K562 (cell line): ENCODE measurements at regions not wholly inside any gene's neighbourhood (a gene's known extent, or its start where the extent isn't known, plus 50 kb on each side); places are given as distances from the start of the nearest gene placed in this dataset.
"Not testable (repeated sequence)": the region's sequence is repeated elsewhere in the genome, so short reads cannot be mapped to it uniquely, and the experiment has no call there.

Experiments used
- EGR1 ChIP-seq: fragments of 450-650 bp; conservative IDR thresholded peaks from 2 replicates; pipeline ENCODE4 v1.6.1; 2017; ENCODE audit warnings: mild to moderate bottlenecking
- ETS1 ChIP-seq: conservative IDR thresholded peaks from 2 replicates; pipeline ENCODE4 v1.6.1; 2011; ENCODE audit warnings: low read depth, mild to moderate bottlenecking, low read length; ENCODE audit not compliant: control insufficient read depth
- EZH2 ChIP-seq: IDR thresholded peaks from 2 replicates; pipeline ENCODE4 v1.6.1; 2012; ENCODE audit warnings: low read depth, mild to moderate bottlenecking, inconsistent platforms, low read length, borderline replicate concordance
- MXI1 ChIP-seq: IDR thresholded peaks from 2 replicates; pipeline ENCODE4 v1.6.1; 2011; ENCODE audit warnings: low read depth, mild to moderate bottlenecking, improper control_type of control experiment, low read length
- NR4A1 ChIP-seq, 2 experiments: fragments of 250-450 bp in 1 of 2; fragments of 450-650 bp in 1 of 2; sonication (Bioruptor Pico) in 1 of 2; IDR thresholded peaks; 2 replicates each; pipeline versions ENCODE4 v1.4.0 to v1.6.1; 2016 to 2020; ENCODE audit warnings: mild to moderate bottlenecking in 2 of 2, missing compliant biosample characterization in 1 of 2, missing genetic modification characterization in 1 of 2, moderate library complexity in 1 of 2
- REST ChIP-seq, 2 experiments: fragments of 450-650 bp; formaldehyde crosslinking in 1 of 2; IDR thresholded peaks; 2 replicates each; pipeline versions ENCODE4 v1.4.0 to v1.6.1; 2014 to 2020; ENCODE audit warnings: mild to moderate bottlenecking in 2 of 2, borderline replicate concordance in 1 of 2, low read depth in 1 of 2
- TRIM28 ChIP-seq: fragments of 450-650 bp; IDR thresholded peaks from 2 replicates; pipeline ENCODE4 v1.6.1; 2017
- UBTF ChIP-seq, 2 experiments: IDR thresholded peaks; 2 replicates each; pipeline ENCODE4 v1.6.1; 2012; ENCODE audit warnings: improper control_type of control experiment in 2 of 2, low read depth in 2 of 2, low read length in 2 of 2, borderline replicate concordance in 1 of 2
- ZFP30 ChIP-seq: fragments of 250-450 bp; sonication (Bioruptor Pico); IDR thresholded peaks from 2 replicates; pipeline ENCODE4 v1.8.0; 2022; ENCODE audit warnings: moderate library complexity, mild to moderate bottlenecking, inconsistent platforms, borderline replicate concordance
- ZNF24 ChIP-seq: fragments of 450-650 bp; IDR thresholded peaks from 2 replicates; pipeline ENCODE4 v1.6.1; 2016
- ZNF274 ChIP-seq: IDR thresholded peaks from 2 replicates; pipeline ENCODE4 v1.6.1; 2011; ENCODE audit warnings: low read depth, mild to moderate bottlenecking, low read length, moderate library complexity, borderline replicate concordance
- ZNF311 ChIP-seq: fragments of 250-450 bp; sonication (Bioruptor Pico); IDR thresholded peaks from 2 replicates; pipeline ENCODE4 v1.4.0; 2020; ENCODE audit warnings: mild to moderate bottlenecking, moderate library complexity
- ZNF76 ChIP-seq: fragments of 250-450 bp; sonication (Bioruptor Pico); IDR thresholded peaks from 2 replicates; pipeline ENCODE4 v1.4.0; 2020; ENCODE audit warnings: mild to moderate bottlenecking, moderate library complexity, borderline replicate concordance

- TF ChIP-seq ZNF76 (CRISPR knock-in tag); ZNF311 (CRISPR knock-in tag); ETS1; UBTF (IDR thresholded peaks at IDR 0.05; ENCODE audit: borderline replicate concordance in 1 of 2, low read depth in 2 of 2, low read length in 2 of 2); MXI1; NR4A1 (CRISPR knock-in tag; IDR thresholded peaks at IDR 0.05); NR4A1 (tag; IDR thresholded peaks at IDR 0.05); ZNF274; EGR1; TRIM28; EZH2; ZNF24; ZFP30 (CRISPR knock-in tag); REST (IDR thresholded peaks at IDR 0.05; ENCODE audit: borderline replicate concordance); REST (CRISPR knock-in tag; IDR thresholded peaks at IDR 0.05; ENCODE audit: low read depth): not testable (repeated sequence)
Observed at GRCh38 chr2:35441575-35441974, 914.0 kb upstream of the CRIM1 start.
